Stimulated activated CD4-positive, alpha-beta T cell treated with anti-CD3 and anti-CD28 coated beads, Interleukin-1b, Interleukin-23, amount 100 ng/mL, for 4 hours (primary cell): ENCODE measurements at regions not wholly inside any gene's neighbourhood (a gene's known extent, or its start where the extent isn't known, plus 50 kb on each side); places are given as distances from the start of the nearest gene placed in this dataset.

Source experiments
- DNase-seq, 2 donors: peaks; one replicate each; pipeline ENCODE4 v3.0.0-alpha.2; 2020; ENCODE audit warnings: low read depth in 2 of 2

DNA sequence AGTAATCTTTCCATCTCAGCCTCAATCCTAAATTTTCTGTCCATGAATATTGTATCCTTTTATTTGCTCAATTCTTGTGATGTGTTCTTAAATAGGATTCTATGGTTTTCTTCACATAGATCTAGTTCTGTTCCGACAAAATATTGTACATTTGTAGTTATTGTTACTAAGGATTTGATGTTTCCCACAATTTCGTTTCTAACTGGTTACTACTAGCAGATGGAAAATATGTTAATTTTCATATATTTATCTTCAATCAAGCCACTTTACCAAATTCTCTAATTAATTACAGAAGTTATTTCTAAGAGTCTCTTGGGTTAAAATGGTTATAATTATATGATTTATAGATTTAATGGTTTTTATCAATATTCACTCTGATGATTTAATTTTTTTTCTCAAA is 60.3 kb downstream of the SEC61B start:
- DNase-seq = no peak

DNA sequence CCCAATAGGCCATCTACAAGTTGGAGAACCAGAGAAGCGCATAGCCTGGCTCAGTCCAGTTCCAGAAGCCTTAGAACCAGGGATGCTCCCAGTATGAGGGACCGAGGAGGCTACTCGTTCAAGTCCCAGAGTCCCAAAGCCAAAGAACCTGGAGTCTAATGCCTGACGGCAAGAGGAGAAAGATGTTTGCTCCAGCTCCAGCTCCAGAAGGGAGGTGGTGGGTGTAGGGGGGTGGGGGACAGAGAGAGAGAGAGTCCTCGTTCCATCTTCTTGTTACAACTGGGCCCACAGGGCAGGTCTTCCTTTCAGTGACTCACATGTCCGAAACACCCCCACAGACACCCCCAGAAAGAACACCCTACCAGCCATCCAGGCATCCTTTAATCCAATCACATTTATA is 63.9 kb downstream of the SEC61B start:
- DNase-seq = no peak

DNA sequence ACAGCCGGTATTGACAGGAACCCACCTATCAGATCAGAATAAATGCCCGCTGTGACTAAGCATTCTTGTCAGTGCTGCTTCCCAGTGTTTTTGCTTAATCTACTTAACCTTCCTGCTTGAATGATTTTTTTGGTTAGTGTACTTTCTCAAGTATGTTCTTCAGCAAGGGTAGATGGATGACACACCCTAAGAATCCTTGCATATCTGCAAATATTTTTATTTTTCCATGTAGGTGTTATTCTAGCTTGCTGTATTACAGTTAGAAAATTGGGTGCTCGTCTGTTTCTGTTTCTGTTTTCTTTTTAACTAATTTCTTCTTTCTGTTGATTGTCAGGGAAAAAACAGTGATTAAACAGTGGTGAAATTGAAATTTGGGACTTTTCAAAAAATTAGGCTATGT is 64.5 kb downstream of the SEC61B start:
- DNase-seq = no peak

GRCh38 chr9:99287641-99288040 is 65.6 kb downstream of the SEC61B start:
- DNase-seq = no peak

- no peak for DNase-seq
These were observed 66.7 kb downstream of the SEC61B start for GRCh38 chr9:99288830-99289229.

DNA sequence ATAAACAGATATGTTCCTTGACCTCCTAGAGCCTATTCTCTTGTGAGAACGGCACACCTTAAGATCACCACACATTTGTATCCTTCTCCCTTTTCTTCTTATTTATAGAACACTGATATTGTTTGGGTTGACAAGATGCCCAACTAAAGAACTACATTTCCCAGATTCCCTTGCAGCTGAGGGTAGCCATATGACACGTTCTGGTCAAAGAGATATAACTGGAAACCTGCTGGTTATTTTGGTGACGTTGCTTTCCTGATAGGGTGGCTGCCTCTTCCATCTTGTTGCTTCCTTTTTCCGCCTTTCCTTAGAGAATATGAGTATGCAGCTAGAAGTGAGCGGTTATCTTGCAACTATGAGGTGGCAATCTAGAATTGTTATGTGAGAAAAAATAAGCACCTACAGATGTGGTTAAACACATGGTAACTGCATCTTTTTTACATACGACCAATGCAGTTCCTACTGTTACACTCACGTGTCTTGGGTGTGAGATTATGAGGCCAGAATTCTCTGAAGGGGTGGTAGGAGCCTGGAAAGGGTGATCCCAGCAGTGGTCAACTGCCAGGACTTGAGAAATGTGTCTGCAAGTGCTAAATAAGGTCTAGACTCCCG is 72.9 kb downstream of the SEC61B start:
- no peak for DNase-seq

DNA sequence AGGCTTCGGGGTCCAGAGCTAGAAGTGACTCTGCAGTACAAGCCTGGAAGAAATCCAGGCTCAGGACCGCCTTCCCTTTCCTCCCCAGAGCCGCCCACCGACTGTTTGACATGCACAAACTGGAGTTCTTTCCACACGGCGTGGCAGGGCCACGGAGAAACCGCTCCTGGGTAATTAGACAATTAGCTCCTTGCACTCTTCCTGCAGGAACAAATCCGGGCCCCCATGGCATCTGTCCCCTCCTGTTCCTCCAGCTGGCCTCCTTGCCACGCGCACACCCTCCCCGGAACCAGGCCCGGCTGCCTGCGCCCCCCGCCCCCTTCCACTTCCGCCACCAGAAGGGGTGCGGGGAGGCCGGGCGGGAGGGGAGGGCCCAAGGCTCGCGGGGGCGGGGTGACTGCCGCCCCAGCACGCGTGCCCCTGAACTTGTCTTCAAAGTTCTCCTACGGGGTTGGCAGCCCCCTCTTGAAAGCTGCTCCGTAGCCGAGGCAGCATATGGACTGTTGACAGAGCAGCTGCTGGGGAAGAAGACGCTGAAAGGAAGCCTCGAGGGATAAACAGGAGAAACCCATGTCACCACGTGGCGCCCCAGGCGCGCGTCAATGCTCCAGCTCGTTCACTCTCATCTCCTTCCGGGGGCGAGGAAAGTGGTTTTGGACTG is 74.3 kb downstream of the SEC61B start:
- peak; percentile 9 to 21 for DNase-seq

DNA sequence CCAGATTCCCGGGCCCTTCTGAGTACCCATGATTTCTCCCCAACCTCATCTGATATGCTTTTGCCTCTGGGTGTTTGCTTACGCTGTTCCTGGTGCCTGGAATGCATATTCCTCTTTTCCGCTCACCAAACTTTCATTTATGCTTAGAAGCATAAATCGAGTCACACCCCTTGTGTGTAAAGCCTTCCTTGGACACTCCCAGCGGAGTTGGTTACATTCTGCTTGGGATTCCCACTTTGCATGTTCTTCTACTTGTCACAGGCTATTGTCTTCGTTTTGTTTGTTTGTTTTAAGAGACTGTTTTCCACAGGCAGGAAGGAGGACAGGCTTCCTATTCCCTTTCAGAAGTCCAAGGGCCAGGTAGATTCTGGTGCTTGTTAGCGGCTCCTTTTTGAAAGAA is 76.5 kb downstream of the SEC61B start:
- no peak for DNase-seq

GRCh38 chr9:99299211-99300102 is 77.4 kb downstream of the SEC61B start:
- DNase-seq = no peak

DNA sequence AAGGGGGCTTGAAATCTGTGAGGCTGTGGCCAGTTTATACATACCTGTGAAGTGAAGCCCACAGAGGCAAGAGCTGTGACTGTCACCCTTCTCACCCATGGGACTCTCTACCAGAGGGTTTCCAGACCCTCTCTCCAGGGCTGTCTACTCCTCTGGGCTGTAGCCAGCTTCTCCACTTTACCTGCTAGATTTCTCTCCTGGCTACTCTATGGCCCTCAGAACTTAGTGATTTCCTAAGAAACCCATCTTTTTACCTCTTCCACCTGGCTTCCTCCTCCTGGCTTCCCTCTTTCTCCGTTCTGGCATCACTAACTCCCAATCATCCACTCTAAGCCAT is 78.0 kb downstream of the SEC61B start:
- DNase-seq = no peak

GRCh38 chr9:99300603-99301002 is 78.5 kb downstream of the SEC61B start:
- DNase-seq = no peak

- no peak for DNase-seq
These were observed 81.1 kb downstream of the SEC61B start for GRCh38 chr9:99303177-99303576.

- DNase-seq = no peak
These were observed 83.0 kb downstream of the SEC61B start for GRCh38 chr9:99305124-99305523.

GRCh38 chr9:99305820-99306811 is 84.0 kb downstream of the SEC61B start:
- DNase-seq = no peak

- DNase-seq = no peak
These were observed 85.8 kb downstream of the SEC61B start for GRCh38 chr9:99307851-99308250.

DNA sequence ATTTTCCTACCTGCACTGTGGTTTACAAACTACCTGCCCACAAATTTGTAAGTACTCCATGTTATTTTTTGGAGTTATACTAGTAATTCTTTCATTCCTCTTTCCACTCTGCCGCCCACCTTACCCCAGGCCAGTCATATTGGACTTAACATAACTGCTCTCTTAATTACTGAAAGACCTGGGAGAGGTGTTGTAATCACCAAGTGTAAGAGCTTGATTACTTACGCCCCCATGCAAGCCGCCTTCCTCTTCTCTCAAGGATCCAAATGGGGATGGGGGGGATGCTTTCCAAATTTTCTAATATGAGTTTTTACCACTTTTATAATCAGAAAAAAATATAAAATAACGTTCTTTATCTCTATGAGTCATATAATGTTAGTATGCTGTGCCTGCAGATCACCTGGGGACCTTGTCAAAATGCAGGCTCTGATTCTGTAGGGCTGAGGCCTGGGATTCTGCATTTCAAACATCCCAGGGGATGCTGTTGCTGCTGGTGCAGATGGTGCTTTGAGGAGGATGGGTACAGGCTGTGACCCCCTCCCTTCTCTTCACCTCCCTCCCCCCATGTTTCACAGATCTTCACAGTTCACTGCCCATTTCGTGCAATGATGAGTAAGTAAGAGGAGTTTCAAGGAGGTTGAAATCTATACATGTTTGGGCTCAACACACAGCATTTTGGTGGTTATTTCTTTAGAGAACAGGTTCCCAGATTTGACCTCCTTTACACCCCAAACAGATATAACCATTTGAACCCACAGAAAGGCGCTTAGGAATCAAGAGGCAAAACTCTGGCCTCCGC is 87.3 kb downstream of the SEC61B start:
- DNase-seq = no peak

DNA sequence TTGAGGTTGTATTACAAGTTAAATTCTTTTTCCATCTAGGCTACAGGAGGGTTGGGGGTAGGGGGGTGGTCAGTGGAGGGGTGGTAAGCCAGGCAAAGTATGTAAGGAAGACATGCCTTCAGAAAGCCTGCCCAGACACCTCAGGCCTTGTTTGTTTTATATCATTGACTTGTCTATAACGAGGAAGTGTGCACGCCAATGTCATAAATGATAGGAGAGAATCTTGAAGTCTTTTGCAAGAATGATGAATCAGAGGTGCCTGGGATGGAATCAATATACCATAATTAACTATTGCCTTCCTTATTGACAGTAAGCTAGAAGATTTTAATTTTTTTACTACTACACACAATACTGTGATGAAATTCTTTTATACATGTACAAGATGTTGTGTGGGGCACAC is 90.7 kb downstream of the SEC61B start:
- no peak for DNase-seq

DNA sequence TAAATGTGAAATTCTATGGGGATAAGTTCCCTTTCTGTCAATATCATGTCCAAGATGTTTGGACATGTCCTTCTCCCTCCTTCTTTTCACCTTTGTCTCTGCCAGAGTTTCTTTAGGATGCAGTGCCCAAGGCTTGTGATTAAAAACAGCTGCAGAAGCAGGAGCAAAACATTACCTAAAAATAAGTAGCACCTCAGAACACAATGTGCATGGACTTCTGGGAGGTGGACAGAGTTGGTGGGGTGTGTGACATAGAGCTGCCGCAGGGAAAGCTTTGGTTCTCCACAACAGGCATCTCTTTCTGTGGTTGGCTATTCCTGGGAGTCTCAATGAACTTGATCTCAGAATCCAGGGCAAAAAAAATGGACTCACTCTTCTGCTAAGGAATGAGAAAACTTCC is 97.0 kb downstream of the SEC61B start:
- DNase-seq = no peak

DNA sequence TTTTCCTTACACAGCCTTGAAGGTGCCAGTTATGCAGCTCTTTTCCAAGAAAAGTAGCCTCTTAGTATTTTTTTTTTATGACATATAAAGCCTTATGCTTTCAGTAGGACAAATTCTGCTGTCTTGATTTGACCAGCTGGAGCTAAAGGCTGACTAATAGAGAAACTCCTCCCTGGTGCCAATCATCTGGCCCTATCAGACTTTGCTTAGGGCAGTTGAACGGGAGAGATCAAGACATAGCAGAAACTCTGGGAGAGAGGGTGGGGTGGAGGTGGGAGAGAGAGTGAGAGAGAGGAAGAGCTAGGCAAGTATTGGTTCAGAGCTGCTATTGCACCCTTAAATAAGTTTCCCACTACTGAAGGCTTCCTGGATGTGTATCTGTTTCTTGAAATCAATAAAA is 100.2 kb downstream of the SEC61B start:
- DNase-seq = no peak

DNA sequence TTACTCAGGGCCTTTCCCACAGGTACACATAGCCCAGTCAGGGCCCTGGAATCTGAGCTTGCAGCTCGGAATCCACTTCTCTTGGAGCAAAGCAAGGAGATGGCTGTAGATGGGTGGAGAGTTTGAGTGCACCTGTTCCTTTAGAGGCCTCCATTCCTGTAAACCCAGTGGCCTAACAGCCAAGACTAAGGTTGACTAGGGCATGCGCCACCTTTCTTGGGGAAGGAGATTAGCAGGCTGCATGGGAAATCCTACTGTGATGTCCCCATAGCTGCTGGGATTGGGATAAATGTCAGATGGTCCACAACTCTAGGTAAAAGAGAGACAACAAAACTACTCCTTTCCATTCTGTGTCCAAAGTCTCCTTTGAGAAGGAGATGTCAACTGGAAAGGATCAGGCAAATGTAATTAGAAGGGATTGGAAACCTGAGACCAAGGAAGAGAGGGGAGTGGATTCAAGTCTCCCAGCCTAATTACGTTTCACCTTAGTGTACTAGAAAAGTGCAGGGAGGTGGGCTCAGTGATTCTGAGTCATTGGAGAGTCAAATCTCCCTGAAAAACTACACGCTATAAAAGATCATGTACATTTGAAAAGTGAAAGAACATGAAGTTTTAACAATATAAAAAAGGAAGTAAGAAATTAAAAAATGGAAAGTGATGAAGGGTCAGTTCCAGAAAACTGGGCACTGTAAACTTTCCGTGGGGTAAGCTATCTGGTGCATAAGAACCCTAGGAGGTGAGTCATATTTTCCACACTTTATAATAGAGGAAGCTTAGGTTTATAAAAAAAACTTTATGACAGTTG is 104.2 kb downstream of the SEC61B start:
- DNase-seq = no peak
